ENCODE measurements at regions not wholly inside any gene's neighbourhood (a gene's known extent, or its start where the extent isn't known, plus 50 kb on each side); places are given as distances from the start of the nearest gene placed in this dataset.

DNA sequence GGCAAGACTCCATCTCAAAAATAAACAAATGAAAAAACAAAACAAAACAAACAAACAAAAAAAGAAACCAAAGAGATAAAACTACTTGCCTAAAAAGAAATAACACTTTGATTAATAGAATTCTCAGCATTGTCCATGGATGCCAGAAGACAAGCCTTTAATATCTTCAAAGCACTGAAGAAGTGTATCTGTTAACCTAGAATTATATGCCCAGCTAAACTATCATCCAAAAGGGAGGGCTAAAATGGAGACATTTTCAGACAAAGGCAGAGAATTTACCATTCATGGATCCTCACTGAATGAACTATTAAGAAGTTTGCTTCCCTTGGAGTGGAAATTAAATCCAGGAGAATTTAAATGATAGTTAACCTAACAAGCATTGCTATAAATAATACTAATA, 130.1 kb upstream of the SEC14L1 start:
- TF ChIP-seq CTCF (IDR thresholded peaks at IDR 0.05; ENCODE audit: insufficient read depth, low read length, missing control alignments) = no peak
- ChIA-PET POLR2A (no interaction called here), CTCF (interaction anchor here (1.0 to 1.1 kb wide), 2 partner anchors 46 to 143 kb away, joined by 3 to 5 read pairs; no protein-coding TSS in a partner anchor)
- no peak overlapping the region for H3K4me3 ChIP-seq (ENCODE audit: low read depth, low read length)
- DNase-seq (ENCODE audit: low read depth, low spot score) = no peak

DNA sequence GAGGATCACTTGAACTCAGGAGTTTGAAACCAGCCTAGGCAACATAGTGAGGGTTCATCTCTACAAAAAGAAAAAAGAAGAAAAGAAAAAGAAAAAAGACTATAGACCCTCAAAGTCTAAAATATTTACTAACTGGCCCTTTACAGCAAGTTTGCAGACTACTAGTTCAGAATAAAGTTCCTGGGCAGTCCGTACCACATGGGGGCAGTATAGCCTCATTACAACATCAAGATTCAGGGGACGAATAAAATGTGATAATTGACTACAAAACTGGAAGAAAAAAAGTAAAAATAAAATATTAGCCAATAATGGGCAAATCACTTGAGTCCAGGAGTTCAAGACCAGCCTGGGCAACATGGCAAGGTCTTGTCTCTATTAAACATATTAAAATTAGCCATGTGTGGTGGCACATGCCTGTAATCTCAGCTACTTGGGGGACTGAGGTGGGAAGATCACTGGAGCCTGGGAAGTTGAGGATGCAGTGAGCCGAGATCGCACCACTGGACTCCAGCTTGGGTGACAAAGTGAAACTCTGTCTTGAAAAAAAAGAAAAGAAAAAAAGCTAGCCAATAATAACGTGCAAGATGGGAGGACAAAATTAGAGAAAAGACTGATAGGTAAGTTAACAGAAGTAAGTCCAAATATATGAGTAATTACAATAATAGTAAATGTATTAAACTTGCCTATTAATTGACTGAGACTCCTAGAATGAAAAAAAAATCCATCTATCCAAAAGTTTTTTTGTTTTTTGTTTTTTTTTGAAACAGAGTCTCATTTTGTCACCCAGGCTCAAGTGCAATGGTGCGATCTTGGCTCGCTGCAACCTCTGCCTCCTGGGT, 129.4 kb upstream of the SEC14L1 start:
- POLR2A ChIA-PET = no interaction called here
- TF ChIP-seq CTCF (IDR thresholded peaks at IDR 0.05; ENCODE audit: insufficient read depth, low read length, missing control alignments) = peak; percentile 33
- H3K4me3 ChIP-seq (ENCODE audit: low read depth, low read length) = no peak overlapping the region
- CTCF ChIA-PET = interaction anchor here (1.0 to 2.1 kb wide), 6 partner anchors 22 to 237 kb away, joined by 3 to 14 read pairs (median 3); no protein-coding TSS in a partner anchor
- no peak for DNase-seq (ENCODE audit: low read depth, low spot score)

- no peak overlapping the region for H3K4me3 ChIP-seq (ENCODE audit: low read depth, low read length)
- ChIA-PET CTCF (interaction anchor here (3.1 kb wide), 1 partner anchor 38 kb away, joined by 14 read pairs; no protein-coding TSS in a partner anchor), POLR2A (no interaction called here)
- no peak for DNase-seq (ENCODE audit: low read depth, low spot score)
- TF ChIP-seq CTCF (IDR thresholded peaks at IDR 0.05; ENCODE audit: insufficient read depth, low read length, missing control alignments) = no peak
Observed at GRCh38 chr17:77018504-77018903, 122.3 kb upstream of the SEC14L1 start.

DNA sequence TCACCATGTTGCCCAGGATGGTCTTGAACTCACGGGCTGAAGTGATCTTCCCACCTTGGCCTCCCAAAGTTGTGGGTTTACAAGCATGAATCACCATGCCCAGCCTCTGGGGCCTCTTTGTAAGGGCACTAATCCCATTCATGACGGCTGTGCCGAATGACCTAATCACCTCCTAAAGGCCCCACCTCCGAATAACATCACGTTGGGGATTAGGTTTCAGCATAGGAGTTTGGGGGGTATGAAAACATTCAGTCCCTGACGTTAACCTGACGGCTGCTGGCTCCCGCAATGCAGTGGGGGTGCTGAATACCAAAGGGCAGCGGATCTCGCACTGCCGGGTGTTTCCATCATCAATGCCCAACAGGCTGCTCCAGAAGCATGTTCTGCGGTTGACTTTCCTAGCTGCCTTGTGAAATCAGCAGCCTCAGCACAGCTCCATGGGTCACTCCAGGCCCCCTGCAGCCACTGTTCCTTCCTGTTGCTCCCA, 120.8 kb upstream of the SEC14L1 start:
- no peak for DNase-seq (ENCODE audit: low read depth, low spot score)
- TF ChIP-seq CTCF (IDR thresholded peaks at IDR 0.05; ENCODE audit: insufficient read depth, low read length, missing control alignments) = no peak
- POLR2A ChIA-PET = no interaction called here
- CTCF ChIA-PET = interaction anchor here (1.0 to 1.8 kb wide), 3 partner anchors 13 to 36 kb away, joined by 3 to 4 read pairs (median 3); no protein-coding TSS in a partner anchor
- H3K4me3 ChIP-seq (ENCODE audit: low read depth, low read length) = no peak overlapping the region

- DNase-seq (ENCODE audit: low read depth, low spot score) = no peak
- TF ChIP-seq CTCF (IDR thresholded peaks at IDR 0.05; ENCODE audit: insufficient read depth, low read length, missing control alignments) = no peak
- CTCF ChIA-PET = interaction anchor here (1.0 to 1.3 kb wide), 2 partner anchors 19 to 153 kb away, joined by 3 to 4 read pairs; partner anchors contain the start of gene MGAT5B
- POLR2A ChIA-PET = no interaction called here
- H3K4me3 ChIP-seq (ENCODE audit: low read depth, low read length) = no peak overlapping the region
Observed at GRCh38 chr17:77020973-77021372, 119.8 kb upstream of the SEC14L1 start.

GRCh38 chr17:77022766-77023165, 118.0 kb upstream of the SEC14L1 start:
- CTCF ChIA-PET = interaction anchor here (1.1 to 2.3 kb wide), 5 partner anchors 10 to 155 kb away, joined by 3 to 10 read pairs (median 4); partner anchors contain the start of gene MGAT5B
- no peak overlapping the region for H3K4me3 ChIP-seq (ENCODE audit: low read depth, low read length)
- POLR2A ChIA-PET = no interaction called here
- TF ChIP-seq CTCF (IDR thresholded peaks at IDR 0.05; ENCODE audit: insufficient read depth, low read length, missing control alignments) = no peak
- DNase-seq (ENCODE audit: low read depth, low spot score) = no peak

Data from AG04449 (cell line).